ENCODE measurements at regions not wholly inside any gene's neighbourhood (a gene's known extent, or its start where the extent isn't known, plus 50 kb on each side); places are given as distances from the start of the nearest gene placed in this dataset.
A peak's percentile ranks its signal among the peaks of the same experiment; 100 is the strongest.

GRCh38 chr4:55754754-55755350, 64.7 kb upstream of the EXOC1L start:
- DNase-seq: no peak

- DNase-seq: no peak
These were observed 63.4 kb upstream of the EXOC1L start for GRCh38 chr4:55756208-55756607.

- DNase-seq: no peak
These were observed 62.1 kb upstream of the EXOC1L start for GRCh38 chr4:55757356-55757952.

GRCh38 chr4:55758066-55758465, 61.5 kb upstream of the EXOC1L start:
- DNase-seq: peak; percentile 11

- no peak for DNase-seq
These were observed 61.0 kb upstream of the EXOC1L start for GRCh38 chr4:55758570-55758969.

- no peak for DNase-seq
These were observed 56.8 kb upstream of the EXOC1L start for GRCh38 chr4:55762819-55763218.

- no peak for DNase-seq
These were observed 55.6 kb upstream of the EXOC1L start for GRCh38 chr4:55763996-55764395.

GRCh38 chr4:55765070-55765469, 54.5 kb upstream of the EXOC1L start:
- DNase-seq: no peak

- no peak for DNase-seq
These were observed 51.3 kb upstream of the EXOC1L start for GRCh38 chr4:55768291-55768690.

Data from NCI-H1436 treated with DMSO at 0.1 percent for 48 hours (cell line).